OCI-LY7 (cell line): ENCODE measurements at regions not wholly inside any gene's neighbourhood (a gene's known extent, or its start where the extent isn't known, plus 50 kb on each side); places are given as distances from the start of the nearest gene placed in this dataset.

ENCODE experiments used
- BruUV-seq: library from RNA; stranded (reverse); fragments of 400-500 nt; replicated peaks from 2 replicates; lab custom pipeline; 2021; lab: Mats Ljungman, UMichigan
- CTCF ChIA-PET: fragments of 300-600 bp; sonication (Branson Sonifier 250); formaldehyde crosslinking; loops from one replicate; lab custom pipeline; 2022; ENCODE audit warnings: antibody characterized with exemption; ENCODE audit not compliant: unreplicated experiment; lab: Charles Lee
- POLR2A ChIA-PET: fragments of 300-600 bp; sonication (Branson Sonifier 250); formaldehyde crosslinking; loops from one replicate; lab custom pipeline; 2022; ENCODE audit warnings: antibody characterized with exemption; lab: Charles Lee
- DNase-seq: peaks from one replicate; pipeline ENCODE4 v3.0.0-alpha.2; 2015; ENCODE audit warnings: low spot score
- H2AFZ ChIP-seq: fragments of 200-600 bp; sonication (generic), shearing (Covaris generic); 2 replicates; pipeline ENCODE4 v1.6.1; 2014; ENCODE audit warnings: mild to moderate bottlenecking, antibody characterized with exemption, low read length, moderate library complexity
- H3K27ac ChIP-seq: fragments of 200-600 bp; sonication (generic); 2 replicates; pipeline ENCODE4 v1.5.1; 2014; ENCODE audit warnings: mixed run types, low read depth, mild to moderate bottlenecking, moderate library complexity, low read length, inconsistent platforms; ENCODE audit not compliant: poor library complexity, severe bottlenecking
- H3K36me3 ChIP-seq: fragments of 200-600 bp; sonication (generic); 2 replicates; pipeline ENCODE4 v1.6.1; 2014; ENCODE audit warnings: mild to moderate bottlenecking, antibody characterized with exemption, low read length, moderate library complexity, mixed read lengths; ENCODE audit not compliant: insufficient read depth
- H3K4me1 ChIP-seq: fragments of 200-600 bp; sonication (generic); 2 replicates; pipeline ENCODE4 v1.5.1; 2014; ENCODE audit warnings: mild to moderate bottlenecking, low read length; ENCODE audit not compliant: insufficient read depth, poor library complexity, severe bottlenecking
- H3K4me2 ChIP-seq: fragments of 200-600 bp; sonication (generic); 2 replicates; pipeline ENCODE4 v1.6.1; 2014; ENCODE audit warnings: mild to moderate bottlenecking, low read length
- H3K4me3 ChIP-seq: fragments of 200-600 bp; sonication (generic); 2 replicates; pipeline ENCODE4 v1.5.1; 2014; ENCODE audit warnings: mild to moderate bottlenecking, low read depth, low read length; ENCODE audit not compliant: poor library complexity, severe bottlenecking
- H3K79me2 ChIP-seq: fragments of 200-600 bp; sonication (generic); 2 replicates; pipeline ENCODE4 v1.6.1; 2016; ENCODE audit warnings: low read depth, mild to moderate bottlenecking, low read length, moderate library complexity, mixed read lengths; ENCODE audit not compliant: insufficient read depth
- H3K9me2 ChIP-seq: fragments of 200-600 bp; sonication (generic); 2 replicates; pipeline ENCODE4 v1.6.1; 2016; ENCODE audit warnings: mild to moderate bottlenecking, low read length, mixed read lengths; ENCODE audit not compliant: insufficient read depth
- H3K9me3 ChIP-seq: fragments of 200-600 bp; sonication (generic); 2 replicates; pipeline ENCODE4 v1.6.1; 2014; ENCODE audit warnings: mild to moderate bottlenecking, mixed run types, low read length, mixed read lengths
- H4K20me1 ChIP-seq: fragments of 200-600 bp; sonication (generic); 2 replicates; pipeline ENCODE4 v1.6.1; 2014; ENCODE audit warnings: mild to moderate bottlenecking, antibody characterized with exemption, low read length, moderate library complexity, mixed read lengths; ENCODE audit not compliant: insufficient read depth
- CTCF ChIP-seq: fragments of 200-600 bp; sonication (generic); conservative IDR thresholded peaks from 2 replicates; pipeline ENCODE4 v1.5.1; 2014; ENCODE audit warnings: mild to moderate bottlenecking, antibody characterized with exemption, low read length, moderate library complexity, mixed read lengths
- EZH2phosphoT487 ChIP-seq: fragments of 200-600 bp; sonication (generic); IDR thresholded peaks from 2 replicates; pipeline ENCODE4 v1.6.1; 2018; ENCODE audit warnings: low read depth, borderline replicate concordance, mild to moderate bottlenecking, mixed run types, antibody characterized with exemption, low read length, moderate library complexity, mixed read lengths
- intact Hi-C: fragments of 100-400 bp; cut with micrococcal nuclease; formaldehyde crosslinking; loops from one replicate; pipeline ENCODE4 v1.10.0; 2022; ENCODE audit not compliant: unreplicated experiment

DNA sequence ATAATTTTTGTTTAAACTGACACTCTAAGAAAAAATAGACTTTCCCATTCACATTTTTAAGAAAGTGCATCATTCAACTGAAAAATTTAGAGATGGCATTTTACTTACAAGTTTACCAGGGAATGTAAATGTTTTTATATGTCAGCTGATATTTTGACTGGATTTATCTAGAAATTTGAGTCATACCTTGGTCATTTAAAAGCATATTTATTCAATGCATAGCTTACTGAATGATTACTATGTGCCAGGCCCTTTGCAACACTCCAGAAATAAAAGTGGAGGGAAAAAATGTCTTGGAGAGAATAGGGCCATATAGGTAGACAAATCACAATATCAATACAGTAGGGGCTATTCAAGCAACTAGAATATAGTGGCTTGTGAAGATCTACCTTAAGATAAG, 98.4 kb upstream of the FAM3C start:
- BruUV-seq: no TSS peak
- POLR2A ChIA-PET: interaction anchor here (1.5 kb wide), 1 partner anchor 20 kb away, joined by 4 read pairs; no protein-coding TSS in a partner anchor
- CTCF ChIA-PET: no interaction called here
- no peaks in the 10 kb centered on the region for H4K20me1 ChIP-seq
- no peak overlapping the region for H3K27ac ChIP-seq
- no peaks in the 10 kb centered on the region for H3K36me3 ChIP-seq
- intact Hi-C loops: no loop called here
- no peak overlapping the region for H3K4me2 ChIP-seq
- H3K9me2 ChIP-seq: no peaks in the 10 kb centered on the region
- DNase-seq: no peak
- no peak overlapping the region for H3K4me3 ChIP-seq
- no peak overlapping the region for H2AFZ ChIP-seq
- H3K4me1 ChIP-seq: no peaks in the 10 kb centered on the region
- H3K9me3 ChIP-seq: no peaks in the 10 kb centered on the region
- no peaks in the 10 kb centered on the region for H3K79me2 ChIP-seq
- TF ChIP-seq EZH2phosphoT487 (no peak), CTCF (no peak)

DNA sequence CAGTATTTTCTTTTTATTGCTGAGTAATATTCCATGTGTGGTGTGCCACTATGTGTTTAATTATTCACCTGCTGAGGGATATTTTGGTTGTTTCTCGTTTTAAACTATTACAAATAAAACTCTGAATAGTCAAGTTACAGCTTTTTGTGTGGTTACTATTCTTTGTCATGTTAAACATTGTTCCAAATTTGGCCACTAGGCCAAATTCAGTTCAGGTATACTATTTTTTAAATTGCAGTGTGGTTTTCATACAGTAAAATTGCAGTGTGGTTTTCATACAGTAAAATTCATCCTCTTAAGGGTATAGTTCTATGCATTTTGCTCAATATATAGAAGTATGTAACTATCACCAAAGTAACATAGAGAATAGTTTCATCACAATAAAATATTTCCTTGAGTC, 97.4 kb upstream of the FAM3C start:
- ChIA-PET CTCF (no interaction called here), POLR2A (no interaction called here)
- Histone ChIP-seq H2AFZ (no peak overlapping the region), H3K9me2 (no peaks in the 10 kb centered on the region), H3K4me3 (no peak overlapping the region), H4K20me1 (no peaks in the 10 kb centered on the region), H3K36me3 (no peaks in the 10 kb centered on the region), H3K79me2 (no peaks in the 10 kb centered on the region), H3K4me1 (no peaks in the 10 kb centered on the region), H3K4me2 (no peak overlapping the region), H3K9me3 (no peaks in the 10 kb centered on the region), H3K27ac (no peak overlapping the region)
- intact Hi-C loops: no loop called here
- BruUV-seq: no TSS peak
- no peak for DNase-seq
- peak; percentile 23; the same call in 1 of the 2 replicates for TF ChIP-seq CTCF
- no peak for TF ChIP-seq EZH2phosphoT487

- no TSS peak for BruUV-seq
- no peak for TF ChIP-seq CTCF
- TF ChIP-seq EZH2phosphoT487: no peak
- no peaks in the 10 kb centered on the region for H3K4me1 ChIP-seq
- no peaks in the 10 kb centered on the region for H3K9me3 ChIP-seq
- no peak overlapping the region for H3K4me3 ChIP-seq
- H3K9me2 ChIP-seq: no peaks in the 10 kb centered on the region
- ChIA-PET POLR2A (no interaction called here), CTCF (no interaction called here)
- no peaks in the 10 kb centered on the region for H3K79me2 ChIP-seq
- intact Hi-C loops: no loop called here
- no peak for DNase-seq
- H3K27ac ChIP-seq: no peak overlapping the region
- no peak overlapping the region for H3K4me2 ChIP-seq
- no peak overlapping the region for H2AFZ ChIP-seq
- no peaks in the 10 kb centered on the region for H3K36me3 ChIP-seq
- H4K20me1 ChIP-seq: no peaks in the 10 kb centered on the region
These were observed 94.2 kb upstream of the FAM3C start for GRCh38 chr7:121490309-121490708.
